ENCODE measurements at regions not wholly inside any gene's neighbourhood (a gene's known extent, or its start where the extent isn't known, plus 50 kb on each side); places are given as distances from the start of the nearest gene placed in this dataset.

DNA sequence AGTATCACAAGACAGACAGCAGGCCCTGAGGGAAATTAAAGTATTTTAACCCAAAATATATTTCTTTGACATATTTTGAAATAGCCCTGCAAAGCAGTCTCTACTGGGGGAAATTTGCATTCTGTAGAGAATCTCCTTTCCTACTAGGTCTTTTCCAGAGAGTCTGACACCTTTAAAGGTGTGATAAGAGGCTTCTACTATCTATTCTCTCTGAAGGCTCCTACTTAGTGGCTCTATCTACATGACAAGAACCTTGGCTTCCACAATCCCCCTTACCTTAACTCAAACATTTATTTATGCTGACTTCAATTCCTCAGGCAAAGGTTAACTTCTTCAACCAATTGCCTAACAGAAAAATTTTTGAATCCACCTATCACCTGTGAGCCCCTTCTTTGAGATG lies 174.6 kb upstream of the GALNT5 start:
- intact Hi-C loops (cut with DNase I) = no loop called here
- ATAC-seq (no peak), DNase-seq (no peak)
- TF ChIP-seq, protein P1, sequence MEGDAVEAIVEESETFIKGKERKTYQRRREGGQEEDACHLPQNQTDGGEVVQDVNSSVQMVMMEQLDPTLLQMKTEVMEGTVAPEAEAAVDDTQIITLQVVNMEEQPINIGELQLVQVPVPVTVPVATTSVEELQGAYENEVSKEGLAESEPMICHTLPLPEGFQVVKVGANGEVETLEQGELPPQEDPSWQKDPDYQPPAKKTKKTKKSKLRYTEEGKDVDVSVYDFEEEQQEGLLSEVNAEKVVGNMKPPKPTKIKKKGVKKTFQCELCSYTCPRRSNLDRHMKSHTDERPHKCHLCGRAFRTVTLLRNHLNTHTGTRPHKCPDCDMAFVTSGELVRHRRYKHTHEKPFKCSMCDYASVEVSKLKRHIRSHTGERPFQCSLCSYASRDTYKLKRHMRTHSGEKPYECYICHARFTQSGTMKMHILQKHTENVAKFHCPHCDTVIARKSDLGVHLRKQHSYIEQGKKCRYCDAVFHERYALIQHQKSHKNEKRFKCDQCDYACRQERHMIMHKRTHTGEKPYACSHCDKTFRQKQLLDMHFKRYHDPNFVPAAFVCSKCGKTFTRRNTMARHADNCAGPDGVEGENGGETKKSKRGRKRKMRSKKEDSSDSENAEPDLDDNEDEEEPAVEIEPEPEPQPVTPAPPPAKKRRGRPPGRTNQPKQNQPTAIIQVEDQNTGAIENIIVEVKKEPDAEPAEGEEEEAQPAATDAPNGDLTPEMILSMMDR (IDR thresholded peaks at IDR 0.05) = no peak
- no peak for TF ChIP-seq POLR2A (IDR thresholded peaks at IDR 0.05)
- H3K27ac ChIP-seq = no peak overlapping the region
- no peak overlapping the region for H3K4me3 ChIP-seq
- H3K9me3 ChIP-seq = no peaks in the 10 kb centered on the region
- H3K36me3 ChIP-seq (replicated peaks in 1 of 2; ENCODE audit: insufficient read depth in 1 of 2, low read depth in 2 of 2) = no peaks in the 10 kb centered on the region
- no peaks in the 10 kb centered on the region for H3K27me3 ChIP-seq
- no peaks in the 10 kb centered on the region for H3K4me1 ChIP-seq

DNA sequence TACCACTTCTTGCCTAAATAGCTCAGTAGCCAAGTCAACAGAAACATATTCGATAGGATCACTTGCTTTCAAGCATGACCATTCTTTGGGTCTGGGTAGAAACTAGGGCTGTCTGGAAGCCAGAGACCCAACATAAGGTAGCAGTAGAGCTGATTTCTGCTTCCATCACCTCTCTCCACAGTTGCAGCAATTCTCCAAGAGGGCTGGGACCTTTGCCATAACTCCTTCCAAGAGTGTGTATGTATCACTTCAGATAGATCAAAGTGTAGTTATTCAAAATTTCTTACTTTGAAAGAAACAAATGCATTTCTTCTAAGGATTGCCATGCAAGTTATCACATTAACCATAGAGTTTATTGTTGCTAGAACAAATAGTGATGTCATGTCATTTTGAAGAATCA lies 172.0 kb upstream of the GALNT5 start:
- intact Hi-C loops (cut with DNase I) = no loop called here
- no peaks in the 10 kb centered on the region for H3K9me3 ChIP-seq
- TF ChIP-seq, protein P1 (IDR thresholded peaks at IDR 0.05) = no peak
- no peak for TF ChIP-seq POLR2A (IDR thresholded peaks at IDR 0.05)
- no peaks in the 10 kb centered on the region for H3K27me3 ChIP-seq
- no peak overlapping the region for H3K27ac ChIP-seq
- DNase-seq (no peak), ATAC-seq (no peak)
- H3K4me1 ChIP-seq = no peaks in the 10 kb centered on the region
- 52 to 68% methylated on average over 1 of the region's 1 CpG for WGBS, 2 donors
- H3K36me3 ChIP-seq (replicated peaks in 1 of 2; ENCODE audit: insufficient read depth in 1 of 2, low read depth in 2 of 2) = no peaks in the 10 kb centered on the region
- H3K4me3 ChIP-seq = no peak overlapping the region

DNA sequence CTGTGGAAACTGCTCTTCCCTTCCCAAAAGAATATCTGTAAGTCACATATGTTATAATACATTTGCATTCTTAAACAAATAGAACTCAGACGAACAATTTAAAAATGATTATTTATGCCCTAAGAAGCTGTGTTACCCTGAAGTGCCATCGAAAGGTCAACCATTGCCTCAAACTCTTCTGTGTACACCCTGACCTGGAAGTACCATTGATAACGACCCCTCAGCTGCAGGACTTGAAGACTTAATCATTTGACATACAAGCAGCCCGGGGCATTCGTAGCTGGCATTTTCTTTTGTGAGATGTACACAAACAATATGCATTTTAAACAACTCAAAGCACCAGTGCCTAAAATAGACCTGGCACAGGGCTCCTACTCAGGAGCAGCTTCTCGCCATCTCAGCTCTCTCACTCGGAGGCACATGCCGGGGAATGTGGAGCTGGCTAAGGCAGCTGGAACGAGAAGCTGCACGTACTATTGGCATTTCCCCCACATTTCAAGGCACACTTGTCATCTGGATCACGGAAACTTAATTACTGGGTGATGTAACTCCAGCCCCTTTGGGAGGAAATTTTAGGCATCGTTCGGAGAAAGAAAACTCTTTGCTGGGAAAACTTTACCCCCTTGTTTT lies 170.0 kb upstream of the GALNT5 start:
- ATAC-seq (no peak), DNase-seq (no peak)
- H3K4me3 ChIP-seq = no peak overlapping the region
- intact Hi-C loops (cut with DNase I) = no loop called here
- WGBS, 2 donors = 58 to 66% methylated on average over 13 of the region's 13 CpGs
- no peaks in the 10 kb centered on the region for H3K9me3 ChIP-seq
- TF ChIP-seq, protein P1 (IDR thresholded peaks at IDR 0.05) = no peak
- TF ChIP-seq POLR2A (IDR thresholded peaks at IDR 0.05) = no peak
- no peaks in the 10 kb centered on the region for H3K4me1 ChIP-seq
- no peak overlapping the region for H3K27ac ChIP-seq
- no peaks in the 10 kb centered on the region for H3K27me3 ChIP-seq
- no peaks in the 10 kb centered on the region for H3K36me3 ChIP-seq (replicated peaks in 1 of 2; ENCODE audit: insufficient read depth in 1 of 2, low read depth in 2 of 2)

DNA sequence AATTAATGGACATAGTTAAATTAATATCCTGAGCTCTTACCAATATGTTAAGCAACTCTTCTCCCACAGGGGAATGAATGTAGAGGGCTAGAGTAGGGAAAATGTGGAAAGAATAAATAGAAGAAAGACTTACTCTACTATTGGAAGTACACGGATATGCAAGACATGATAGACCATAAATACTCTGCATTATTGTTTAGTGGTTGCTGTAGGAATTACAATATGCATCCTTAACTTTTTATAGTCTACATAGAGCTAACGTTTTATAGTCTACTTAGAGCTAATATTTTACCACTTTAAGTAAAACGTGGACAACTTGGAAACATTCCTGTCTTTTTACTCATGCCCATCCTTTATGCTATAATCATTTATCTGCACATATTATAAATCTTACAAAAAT lies 163.8 kb upstream of the GALNT5 start:
- 32 to 34% methylated on average over 3 of the region's 3 CpGs for WGBS, 2 donors
- no peaks in the 10 kb centered on the region for H3K4me1 ChIP-seq

DNA sequence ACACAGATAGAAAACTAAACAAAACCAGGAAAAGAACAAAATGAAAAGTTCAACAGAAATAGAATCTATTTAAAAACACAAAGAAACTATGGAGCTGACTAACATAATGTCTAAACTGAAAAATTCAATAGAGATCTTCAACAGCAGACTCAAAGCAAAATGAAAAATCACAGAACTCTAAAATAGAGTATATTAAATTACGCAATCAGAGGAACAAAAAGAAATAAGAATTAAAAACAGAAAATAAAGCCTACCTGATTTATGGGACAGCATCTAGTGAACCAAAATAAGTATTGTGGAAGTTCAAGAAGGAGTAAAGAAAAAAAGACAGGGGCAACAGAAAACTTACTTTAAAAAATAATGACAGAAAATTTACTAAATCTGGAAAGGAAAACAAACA lies 152.1 kb upstream of the GALNT5 start:
- Histone ChIP-seq H3K27me3 (no peaks in the 10 kb centered on the region), H3K4me1 (no peaks in the 10 kb centered on the region), H3K4me3 (no peak overlapping the region), H3K9me3 (peaks cover 0 to 8% (median 0%) of the 10 kb centered on the region in 3 donors), H3K36me3 (replicated peaks in 1 of 2; ENCODE audit: insufficient read depth in 1 of 2, low read depth in 2 of 2) (no peaks in the 10 kb centered on the region), H3K27ac (no peak overlapping the region)
- WGBS, 2 donors = 77 to 79% methylated on average over 1 of the region's 1 CpG
- no peak for ATAC-seq
- DNase-seq = no peak
- intact Hi-C loops (cut with DNase I) = no loop called here
- TF ChIP-seq, protein P1 (IDR thresholded peaks at IDR 0.05) = no peak
- TF ChIP-seq POLR2A (IDR thresholded peaks at IDR 0.05) = no peak

More for the DNA sequence above, 163.8 kb upstream of the GALNT5 start:
- Histone ChIP-seq H3K4me3 (no peak overlapping the region), H3K9me3 (no peaks in the 10 kb centered on the region), H3K36me3 (replicated peaks in 1 of 2; ENCODE audit: insufficient read depth in 1 of 2, low read depth in 2 of 2) (no peaks in the 10 kb centered on the region), H3K27ac (no peak overlapping the region), H3K27me3 (no peaks in the 10 kb centered on the region)
- ATAC-seq = no peak
- intact Hi-C loops (cut with DNase I) = no loop called here
- no peak for DNase-seq
- TF ChIP-seq, protein P1 (IDR thresholded peaks at IDR 0.05) = no peak
- no peak for TF ChIP-seq POLR2A (IDR thresholded peaks at IDR 0.05)
